Pulmonary artery endothelial cell (primary cell): ENCODE measurements at regions not wholly inside any gene's neighbourhood (a gene's known extent, or its start where the extent isn't known, plus 50 kb on each side); places are given as distances from the start of the nearest gene placed in this dataset.

Experiments used
- DNase-seq: peaks from one replicate; pipeline ENCODE4 v3.0.0-alpha.2; 2011; ENCODE audit warnings: low read depth, low spot score

DNA sequence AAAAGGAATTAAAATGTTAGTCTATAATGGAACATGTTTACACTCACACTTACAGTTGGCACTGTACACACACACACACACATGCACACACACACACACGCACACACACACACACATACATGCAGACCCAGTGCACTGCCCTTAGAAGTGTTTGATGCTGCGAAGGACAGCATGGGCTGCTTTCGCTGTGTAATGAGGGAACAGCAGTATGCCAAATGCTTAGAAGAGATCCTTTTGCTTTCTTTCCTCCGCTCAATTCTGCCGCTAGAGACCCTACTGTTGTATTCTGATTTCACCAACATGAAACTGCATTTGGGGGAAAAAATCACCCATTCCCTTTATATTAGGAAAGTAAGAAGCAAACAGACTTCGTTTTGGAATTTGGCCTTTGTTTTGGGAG, 217.9 kb downstream of the ENGASE start:
- no peak for DNase-seq

DNA sequence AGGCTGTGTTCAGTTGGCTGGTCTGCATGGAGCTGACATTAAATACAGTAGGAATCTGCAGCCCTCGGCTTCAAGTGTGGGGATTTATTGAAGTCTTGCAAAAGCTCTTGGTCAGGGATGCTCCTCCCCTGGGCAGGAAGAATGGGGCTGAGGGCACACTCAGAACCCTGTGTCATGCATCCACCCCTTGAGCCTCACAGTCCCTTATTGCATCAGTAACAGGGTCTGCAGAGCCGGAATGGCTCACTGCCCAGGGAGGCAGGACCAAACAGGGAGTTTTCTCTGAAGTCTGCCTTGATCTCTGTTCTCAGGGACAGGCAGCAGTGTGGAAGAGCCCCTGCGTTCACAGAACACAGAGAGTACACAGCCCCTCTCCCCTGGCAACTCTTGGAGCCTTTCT, 216.8 kb downstream of the ENGASE start:
- DNase-seq: no peak

DNA sequence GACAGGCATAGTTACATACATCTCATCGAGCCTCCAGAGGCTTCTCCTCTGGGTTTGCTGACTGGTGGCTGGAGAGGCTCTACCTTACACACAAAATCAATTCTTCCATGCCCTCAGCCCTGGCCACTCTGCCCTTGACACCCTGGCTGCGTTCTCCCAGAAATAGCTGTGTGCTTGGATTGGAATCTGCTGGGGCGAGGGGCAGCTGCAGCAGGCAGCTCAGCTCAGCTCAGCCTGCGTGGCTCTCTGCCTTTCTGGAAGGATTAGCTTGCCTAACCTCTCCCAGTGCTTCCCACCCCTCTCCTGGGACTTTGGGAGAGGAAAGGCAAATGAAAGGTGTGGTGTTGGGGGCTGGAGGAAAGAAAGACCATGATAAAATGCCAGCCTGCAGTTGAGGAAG, 216.1 kb downstream of the ENGASE start:
- no peak for DNase-seq

DNA sequence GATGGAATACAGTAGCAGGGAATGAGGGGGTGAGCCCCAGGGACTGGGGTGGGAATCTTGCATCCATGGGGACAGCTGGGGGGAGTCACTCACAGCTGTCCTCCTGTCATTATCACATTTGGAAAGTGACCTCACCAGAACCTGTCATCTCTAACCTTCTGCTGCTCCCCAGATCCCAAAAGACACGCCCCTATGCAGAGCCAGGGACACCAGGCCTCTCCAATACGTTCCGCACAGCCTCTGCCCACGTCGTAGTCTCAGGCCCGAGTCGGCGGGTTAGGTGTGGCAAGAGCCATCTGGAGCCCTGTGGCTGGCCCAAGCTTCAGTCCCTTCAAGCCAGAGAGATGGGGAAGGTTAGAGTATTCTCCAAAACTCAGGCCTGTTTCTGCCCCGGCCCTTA, 214.3 kb downstream of the ENGASE start:
- no peak for DNase-seq

DNA sequence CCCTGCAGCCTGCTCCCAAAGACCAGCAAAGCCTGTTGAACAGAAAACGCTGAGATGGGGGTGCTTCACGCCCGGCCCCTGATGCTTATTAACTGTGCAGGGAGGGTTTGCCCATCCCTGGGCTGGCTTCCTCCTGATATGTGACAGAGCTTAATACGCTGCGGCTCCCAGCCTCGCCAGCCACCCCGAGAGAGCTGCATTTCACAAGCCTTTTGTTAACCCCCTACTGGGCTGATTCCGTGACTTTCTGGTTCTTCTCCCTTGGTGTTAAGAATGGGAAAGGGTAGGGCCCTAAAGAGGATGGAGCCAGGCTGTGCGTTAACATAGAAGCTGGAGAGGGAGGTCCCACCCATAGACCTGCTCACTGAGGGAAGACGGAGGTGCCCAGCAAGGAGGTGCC, 211.8 kb downstream of the ENGASE start:
- DNase-seq: no peak

DNA sequence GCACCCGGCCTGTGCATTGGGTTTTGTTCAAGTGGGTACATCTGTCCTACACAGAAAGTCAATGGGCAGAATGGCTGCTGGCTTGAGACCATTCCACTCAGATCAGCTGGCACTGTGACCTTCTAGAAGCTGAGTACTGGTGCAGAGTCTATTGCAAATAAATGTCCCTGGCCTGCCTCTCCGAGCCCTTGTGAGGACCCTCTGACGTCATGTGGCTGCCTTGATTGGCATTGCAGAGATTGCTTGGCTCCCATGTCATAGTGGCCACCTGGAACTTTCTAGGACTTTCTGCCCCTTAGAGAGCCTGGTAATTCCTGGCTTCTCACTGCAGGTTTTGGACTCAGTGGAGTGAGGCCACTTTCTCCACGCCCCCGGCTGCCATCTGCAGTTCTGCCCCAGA, 211.3 kb downstream of the ENGASE start:
- no peak for DNase-seq

DNA sequence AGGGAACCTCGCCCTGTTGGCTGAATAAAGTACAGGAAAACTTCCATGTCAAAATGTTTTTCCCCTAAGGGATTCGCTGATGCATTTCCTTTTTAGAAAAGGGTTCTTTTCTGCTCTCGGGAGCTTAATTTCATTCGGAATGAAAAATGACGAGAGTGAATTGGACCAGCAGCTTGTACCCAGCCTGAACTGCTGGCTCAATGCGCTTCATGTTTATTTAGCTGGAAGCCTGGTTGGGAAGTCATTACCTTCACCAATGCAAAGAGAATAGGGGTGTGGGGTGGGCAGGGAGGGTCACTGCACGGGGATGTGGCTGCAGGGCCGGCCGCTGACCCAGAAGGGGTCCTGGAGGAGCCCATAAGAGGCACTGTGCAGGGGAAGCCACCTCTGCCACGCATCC, 207.7 kb downstream of the ENGASE start:
- DNase-seq: no peak

DNA sequence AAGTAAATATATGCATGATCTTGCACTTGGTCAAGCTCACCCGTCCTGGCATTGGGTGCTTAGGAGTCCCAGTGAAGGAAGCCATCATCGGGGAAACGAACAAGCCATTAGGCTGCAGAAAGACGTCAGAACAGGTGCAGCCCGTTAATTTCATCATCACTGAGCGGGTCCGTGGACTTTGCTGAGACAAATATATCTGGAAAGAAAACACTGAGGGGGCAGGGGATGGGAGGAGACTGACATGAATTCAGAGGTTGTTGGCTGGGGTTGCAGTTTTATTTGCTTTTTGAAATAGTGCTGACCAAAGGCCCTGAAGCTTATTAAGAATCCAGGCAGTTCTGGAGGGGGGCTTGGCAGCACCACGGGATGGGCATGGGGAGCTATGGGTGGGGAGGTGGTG, 207.2 kb downstream of the ENGASE start:
- no peak for DNase-seq

DNA sequence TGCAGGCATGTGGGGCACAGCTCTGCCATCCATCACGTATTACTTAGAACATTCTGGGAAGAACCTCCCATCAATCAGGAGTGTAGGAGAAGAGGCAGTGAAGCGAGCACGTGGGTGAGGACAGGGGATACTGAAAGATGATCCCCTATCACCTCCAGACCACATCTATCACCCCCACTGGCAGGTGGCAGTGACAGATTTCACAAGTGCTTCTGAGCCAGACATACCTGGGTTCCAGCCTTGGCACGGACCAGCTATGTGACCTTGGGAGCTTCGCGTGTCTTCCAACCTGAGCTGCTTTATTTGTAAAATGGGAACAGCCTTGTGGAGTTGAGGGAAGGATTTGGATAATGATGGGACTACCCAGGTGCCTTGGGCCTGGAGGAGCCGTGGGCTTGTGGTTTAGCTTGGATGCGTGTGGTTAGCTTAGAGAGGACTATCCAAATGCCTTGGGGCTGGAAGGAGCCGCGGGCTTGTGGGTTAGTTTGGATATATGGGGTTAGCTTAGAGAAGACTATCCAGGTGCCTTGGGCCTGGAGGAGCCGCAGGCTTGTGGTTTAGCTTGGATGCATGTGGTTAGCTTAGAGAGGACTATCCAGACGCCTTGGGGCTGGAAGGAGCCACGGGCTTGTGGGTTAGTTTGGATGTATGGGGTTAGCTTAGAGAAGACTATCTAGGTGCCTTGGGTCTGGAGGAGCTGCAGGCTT, 206.4 kb downstream of the ENGASE start:
- no peak for DNase-seq

DNA sequence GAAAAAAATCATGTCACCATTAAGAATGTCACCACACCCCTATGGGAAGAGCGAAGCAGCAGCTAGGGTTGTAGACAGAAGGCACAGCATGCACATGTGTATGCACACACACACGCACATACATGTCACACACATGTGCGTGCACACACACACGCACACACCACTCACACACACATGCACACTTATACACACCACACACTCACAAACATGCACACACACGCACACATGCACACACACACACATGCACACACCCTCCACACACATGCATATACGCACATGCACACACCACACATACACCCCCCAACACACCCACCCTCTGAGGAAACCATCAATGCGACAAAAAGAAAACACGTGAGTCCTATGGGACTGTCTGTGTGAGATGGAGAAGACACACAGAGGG, 205.4 kb downstream of the ENGASE start:
- DNase-seq: no peak

DNA sequence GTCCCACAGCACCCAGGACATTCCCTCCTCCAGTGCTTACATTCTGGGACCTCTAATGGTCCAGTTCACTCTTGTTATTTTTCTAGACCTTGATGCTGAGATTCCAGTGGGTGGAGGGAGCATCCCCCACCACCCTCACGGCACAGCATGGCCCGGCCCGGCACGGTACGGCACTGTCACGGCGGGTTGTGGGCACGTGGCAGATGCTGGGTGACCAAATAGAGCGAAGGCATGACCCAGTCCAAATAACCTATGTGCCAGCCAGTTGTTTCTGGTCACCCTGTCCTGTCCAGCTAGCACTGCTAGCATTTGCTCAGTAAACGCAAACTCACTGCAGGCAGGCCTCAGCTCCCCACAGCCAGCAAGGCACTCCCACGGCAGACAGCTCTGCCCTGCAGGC, 204.7 kb downstream of the ENGASE start:
- no peak for DNase-seq

DNA sequence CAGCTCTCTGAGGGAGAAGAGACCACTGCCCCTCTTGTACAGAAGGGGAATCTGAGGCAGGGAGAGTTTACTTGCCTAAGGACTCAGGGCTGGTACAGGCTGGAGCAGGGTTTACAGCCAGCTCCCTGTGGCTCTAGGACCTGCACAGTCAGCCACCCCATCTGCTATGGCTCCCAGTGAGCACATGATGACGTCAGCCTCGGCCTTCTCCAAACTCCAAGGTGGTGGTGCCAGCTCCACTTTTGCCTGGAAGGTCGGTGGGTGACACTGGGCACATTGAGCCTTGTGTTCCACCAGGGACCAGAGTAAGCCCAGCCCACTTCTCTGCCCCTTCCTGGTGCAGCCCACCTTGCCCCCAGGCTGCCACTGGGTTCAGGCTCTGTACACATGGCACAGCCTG, 202.2 kb downstream of the ENGASE start:
- no peak for DNase-seq

DNA sequence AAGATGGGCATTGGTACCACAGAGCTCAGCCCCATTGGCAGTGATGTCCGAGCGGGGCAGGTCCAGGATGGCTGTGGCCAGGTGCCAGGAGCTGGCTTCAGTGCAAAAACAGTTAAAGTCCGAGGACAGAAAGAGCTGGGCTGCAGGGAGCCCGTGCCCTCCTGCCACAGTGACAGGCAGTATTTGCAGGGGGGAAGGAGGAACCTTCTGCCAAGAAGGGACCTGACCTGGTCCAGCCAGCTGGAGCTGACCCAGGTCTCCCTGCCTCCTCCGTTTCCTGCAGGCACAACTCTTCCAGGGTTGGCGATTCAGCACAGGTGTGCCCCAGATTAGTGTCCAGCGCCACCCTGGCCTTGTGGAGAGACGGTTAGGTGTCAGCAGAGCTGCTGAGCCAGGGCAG, 199.0 kb downstream of the ENGASE start:
- no peak for DNase-seq

DNA sequence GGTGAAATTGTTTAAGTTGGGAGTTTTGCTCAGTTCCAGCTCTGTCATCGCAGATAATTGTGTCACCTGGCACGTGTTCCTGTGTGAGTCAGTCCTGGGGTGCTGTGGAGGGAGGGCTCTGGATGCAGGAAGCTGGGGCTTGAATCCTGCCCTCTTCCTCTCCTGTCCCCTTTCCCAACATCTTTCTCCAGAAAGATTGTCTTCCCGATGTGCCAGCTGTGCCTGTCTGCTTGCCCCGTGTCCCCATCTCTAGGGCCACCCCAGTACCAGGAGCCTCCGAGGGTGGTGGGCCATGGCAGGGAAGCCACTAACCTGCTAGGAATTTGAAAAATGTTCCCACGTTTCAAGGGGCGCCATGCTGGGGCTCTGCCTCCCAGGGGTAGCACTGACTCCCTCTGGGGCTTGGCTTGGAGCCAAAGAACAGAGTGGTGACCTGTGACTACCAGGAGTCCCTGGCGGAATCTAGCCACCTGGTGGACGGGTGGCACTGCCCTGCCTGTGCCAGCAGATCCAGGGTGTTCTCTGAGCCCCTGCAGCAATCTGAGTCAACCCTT, 198.1 kb downstream of the ENGASE start:
- no peak for DNase-seq

DNA sequence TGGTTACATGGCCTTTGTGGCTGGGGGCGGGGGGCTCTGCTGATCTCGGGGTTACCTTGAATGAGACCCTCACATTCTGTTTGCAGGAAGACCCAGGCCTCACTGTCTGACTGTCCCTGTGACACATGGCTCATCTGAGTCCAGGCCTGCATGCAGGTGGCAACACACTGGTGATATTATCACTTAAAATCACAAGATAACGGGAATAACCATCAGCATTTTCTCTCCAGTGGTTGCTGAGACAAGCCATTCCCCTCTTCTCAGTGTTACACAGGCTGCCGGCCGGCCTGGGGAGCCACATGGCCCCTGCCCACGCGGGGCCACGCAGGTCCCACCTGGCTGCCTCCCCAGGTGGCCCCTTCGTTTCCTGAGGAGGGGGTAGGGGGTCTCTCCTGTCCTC, 197.6 kb downstream of the ENGASE start:
- DNase-seq: no peak

DNA sequence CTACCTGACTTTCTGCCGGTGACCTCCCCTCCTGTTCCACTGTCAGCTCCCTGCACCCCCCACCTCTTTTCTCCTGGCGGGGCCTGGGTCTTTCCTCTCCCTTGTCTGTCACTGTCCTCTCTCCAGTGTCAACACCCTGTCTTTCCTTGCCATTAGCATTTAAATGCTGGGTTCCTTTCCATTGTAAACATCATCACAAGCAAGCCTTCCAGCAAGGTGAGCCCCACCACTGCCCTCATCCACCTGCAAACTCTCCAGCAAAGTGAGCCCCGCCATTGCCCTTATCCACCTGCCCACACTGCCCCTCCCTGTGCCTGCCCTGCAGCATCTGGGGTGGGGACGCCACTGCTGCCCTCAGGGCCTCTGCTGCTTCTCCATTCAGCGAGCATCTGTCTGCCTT, 195.0 kb downstream of the ENGASE start:
- DNase-seq: no peak

DNA sequence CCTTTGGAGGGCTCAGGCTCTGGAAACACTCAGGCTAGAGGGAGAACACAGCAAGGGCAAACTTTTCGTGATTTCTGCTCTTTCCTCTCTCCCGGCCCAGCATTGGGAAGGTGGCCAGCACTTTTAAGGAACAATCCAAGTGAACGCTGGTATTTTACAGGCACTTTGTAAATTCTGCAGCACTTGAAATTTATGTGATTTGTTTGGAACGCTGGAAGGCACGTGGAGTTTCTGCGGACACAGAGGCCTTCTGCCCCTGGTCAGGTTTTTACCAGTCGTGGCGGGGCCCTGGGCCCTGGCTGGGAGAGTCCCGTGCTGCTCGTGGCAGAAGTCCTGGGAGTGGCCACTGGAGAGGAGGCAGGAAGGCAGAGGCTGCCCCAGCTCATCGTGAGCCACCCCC, 188.6 kb downstream of the ENGASE start:
- no peak for DNase-seq

DNA sequence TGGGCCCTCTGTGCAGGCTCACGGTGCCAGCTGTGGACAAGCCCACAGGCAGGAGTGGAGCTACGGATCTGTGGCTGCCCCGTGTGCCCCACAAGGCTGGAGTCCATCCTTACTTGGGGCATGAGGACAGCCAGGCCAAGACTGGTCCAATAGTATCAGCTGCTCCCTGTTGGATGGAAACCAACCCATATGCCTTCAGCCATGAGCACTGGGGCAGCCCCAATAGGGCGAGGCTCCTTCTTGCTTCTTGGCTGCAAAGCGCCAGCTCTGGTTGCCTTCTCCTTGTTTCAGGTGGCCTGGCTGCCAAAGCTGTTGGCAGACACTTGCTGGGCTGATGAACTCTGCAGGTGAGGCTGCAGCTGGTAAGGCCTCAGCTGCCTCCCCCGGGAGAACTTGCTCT, 188.0 kb downstream of the ENGASE start:
- DNase-seq: no peak

DNA sequence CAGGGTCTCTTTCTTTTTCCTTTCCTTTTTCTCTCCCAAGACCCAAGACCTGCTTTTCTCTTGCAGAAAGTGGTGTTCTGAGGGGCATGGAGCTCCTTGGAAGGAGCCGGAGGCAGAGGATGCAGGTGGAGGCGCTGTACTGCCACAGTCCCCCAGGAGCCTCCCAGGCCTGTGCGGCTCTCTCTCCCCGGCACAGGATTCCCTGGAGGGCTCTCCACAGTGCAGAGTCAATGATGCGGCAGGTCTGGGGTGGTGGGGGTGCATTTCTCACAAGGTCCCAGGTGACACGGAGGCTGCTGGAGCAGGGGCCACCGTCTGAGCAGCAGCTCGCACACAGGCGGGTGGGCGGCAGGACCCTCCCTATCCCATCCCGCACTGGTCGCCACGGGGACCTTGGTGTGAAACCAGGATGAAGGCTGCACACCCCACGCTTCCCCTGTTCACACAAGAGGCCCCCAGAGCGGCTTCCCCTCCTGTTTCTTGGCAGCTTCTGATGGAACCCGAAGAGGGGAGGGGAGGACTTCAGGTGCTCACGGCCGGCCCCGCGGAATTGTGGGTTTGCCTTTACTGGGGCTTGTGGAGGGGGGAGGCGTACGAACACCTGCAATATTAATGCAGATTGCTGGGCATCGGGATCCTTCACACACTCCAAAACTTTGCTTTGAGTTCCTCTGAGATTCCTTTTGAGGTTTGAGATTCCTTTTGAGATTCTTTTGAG, 186.9 kb downstream of the ENGASE start:
- DNase-seq: no peak

DNA sequence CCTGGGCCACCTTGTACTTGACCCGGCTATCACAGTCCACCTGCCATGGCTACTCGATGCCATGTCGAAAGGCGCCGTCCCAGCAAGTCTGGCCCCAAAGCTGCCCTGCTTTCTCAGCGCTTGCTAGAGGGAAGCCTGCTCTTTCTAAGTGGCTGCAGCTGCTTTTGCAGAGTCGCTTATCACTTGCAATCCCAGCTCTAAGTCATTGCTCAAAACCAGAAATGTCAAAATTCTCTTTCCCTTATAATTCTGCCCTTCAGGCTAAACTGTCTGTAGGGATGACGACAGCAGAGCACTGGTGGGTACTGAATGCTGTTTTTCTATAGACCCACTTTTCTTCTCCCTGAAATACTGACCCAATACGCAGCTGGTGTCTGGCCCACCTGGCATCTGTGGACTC, 184.2 kb downstream of the ENGASE start:
- DNase-seq: no peak

DNA sequence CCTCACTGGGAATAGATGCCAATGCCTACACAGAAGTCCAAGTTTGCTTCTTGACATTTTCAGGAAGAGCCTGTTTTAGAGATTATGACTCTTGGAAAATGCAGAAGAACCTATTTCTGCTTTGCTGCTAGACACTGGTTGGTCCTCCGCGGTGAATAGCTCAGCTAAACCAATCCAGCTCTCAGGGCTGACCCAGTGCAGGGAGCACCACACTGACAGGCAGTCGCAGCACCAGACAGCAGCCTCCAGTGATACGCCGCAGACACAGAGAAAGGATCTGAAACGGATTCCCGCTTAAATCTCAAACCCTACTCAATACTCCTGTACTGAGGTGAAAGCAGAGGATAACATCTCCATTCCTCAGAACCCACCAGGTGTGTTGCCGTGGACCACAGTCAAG, 183.4 kb downstream of the ENGASE start:
- no peak for DNase-seq

DNA sequence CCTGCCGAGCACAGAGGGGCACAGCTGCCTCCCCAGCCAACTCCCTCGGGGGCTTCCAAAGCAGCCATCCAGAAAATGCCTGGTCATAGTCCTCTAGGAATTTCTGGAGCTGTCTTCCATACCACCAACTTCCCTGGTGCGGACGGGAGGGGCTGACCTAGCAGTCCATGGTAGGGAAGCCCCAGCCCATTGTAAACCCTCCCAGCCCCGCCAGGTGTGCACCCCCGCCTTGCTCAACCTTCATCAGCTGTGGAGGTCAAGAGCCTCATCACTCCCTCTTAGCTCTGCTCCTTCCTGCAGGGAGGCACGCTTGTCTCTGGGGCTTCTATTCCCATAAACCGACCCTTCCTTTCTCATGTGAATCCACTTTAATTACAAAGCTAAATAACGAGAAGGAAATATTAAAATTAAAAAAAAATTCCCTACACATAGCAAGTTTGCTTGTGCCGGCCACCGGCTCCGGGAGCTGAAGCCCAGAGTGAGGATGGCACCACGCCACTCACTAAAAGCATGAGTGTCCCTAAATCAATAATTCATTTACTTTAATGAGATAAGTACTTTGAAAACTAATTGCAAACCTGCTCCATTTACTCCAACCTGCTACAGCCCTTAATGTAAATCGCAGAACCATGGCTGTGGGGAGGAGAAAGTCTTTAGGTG, 181.4 kb downstream of the ENGASE start:
- no peak for DNase-seq

DNA sequence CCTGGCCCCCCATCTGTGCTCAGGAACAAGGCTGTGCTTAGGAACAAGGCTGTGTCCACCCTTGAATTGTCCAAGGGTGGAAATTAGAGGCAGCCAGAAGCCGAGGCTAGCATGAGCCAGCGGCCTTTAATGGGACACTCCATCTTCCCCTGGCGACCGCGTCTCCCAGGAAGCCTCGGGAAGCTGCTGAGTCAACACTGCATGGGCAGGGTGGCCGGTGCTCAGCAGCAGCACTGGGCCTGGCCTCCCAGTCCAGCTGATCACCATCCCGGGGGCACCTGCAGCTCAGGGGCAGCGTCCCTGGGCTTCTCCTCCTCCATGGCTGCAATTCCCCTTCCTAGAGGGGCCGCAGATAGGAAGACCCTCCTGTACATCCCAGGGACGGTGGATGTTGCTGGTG, 180.8 kb downstream of the ENGASE start:
- DNase-seq: no peak
